Neural cell (in vitro differentiated cells): ENCODE measurements at regions not wholly inside any gene's neighbourhood (a gene's known extent, or its start where the extent isn't known, plus 50 kb on each side); places are given as distances from the start of the nearest gene placed in this dataset.

Experiments used
- CTCF ChIP-seq: fragments of 450-650 bp; IDR thresholded peaks from 2 replicates; pipeline ENCODE4 v1.5.1; 2014; ENCODE audit warnings: antibody characterized with exemption, mild to moderate bottlenecking, moderate library complexity; ENCODE audit not compliant: poor library complexity, severe bottlenecking
- EP300 ChIP-seq: fragments of 450-650 bp; conservative IDR thresholded peaks from 2 replicates; pipeline ENCODE4 v1.6.1; 2014; ENCODE audit warnings: antibody characterized with exemption, mild to moderate bottlenecking, moderate library complexity; ENCODE audit not compliant: poor library complexity, severe bottlenecking
- EZH2 ChIP-seq: fragments of 200-600, 300-800 bp; shearing (Covaris generic), sonication (generic); IDR thresholded peaks from 2 replicates; pipeline ENCODE4 v1.6.1; 2014; ENCODE audit warnings: antibody characterized with exemption, low read length, borderline replicate concordance, mild to moderate bottlenecking; ENCODE audit not compliant: insufficient read depth, poor library complexity, severe bottlenecking
- POLR2AphosphoS5 ChIP-seq: IDR thresholded peaks from 2 replicates; pipeline ENCODE4 v1.6.1; 2012
- TF ChIP-seq, protein P1 (sequence below): IDR thresholded peaks from 2 replicates; pipeline ENCODE4 v1.6.1; 2012; ENCODE audit warnings: borderline replicate concordance

GRCh38 chr10:64096941-64097340, 575.7 kb downstream of the REEP3 start:
- TF ChIP-seq CTCF (no peak), EZH2 (no peak), POLR2AphosphoS5 (no peak), EP300 (no peak)
- TF ChIP-seq, protein P1, sequence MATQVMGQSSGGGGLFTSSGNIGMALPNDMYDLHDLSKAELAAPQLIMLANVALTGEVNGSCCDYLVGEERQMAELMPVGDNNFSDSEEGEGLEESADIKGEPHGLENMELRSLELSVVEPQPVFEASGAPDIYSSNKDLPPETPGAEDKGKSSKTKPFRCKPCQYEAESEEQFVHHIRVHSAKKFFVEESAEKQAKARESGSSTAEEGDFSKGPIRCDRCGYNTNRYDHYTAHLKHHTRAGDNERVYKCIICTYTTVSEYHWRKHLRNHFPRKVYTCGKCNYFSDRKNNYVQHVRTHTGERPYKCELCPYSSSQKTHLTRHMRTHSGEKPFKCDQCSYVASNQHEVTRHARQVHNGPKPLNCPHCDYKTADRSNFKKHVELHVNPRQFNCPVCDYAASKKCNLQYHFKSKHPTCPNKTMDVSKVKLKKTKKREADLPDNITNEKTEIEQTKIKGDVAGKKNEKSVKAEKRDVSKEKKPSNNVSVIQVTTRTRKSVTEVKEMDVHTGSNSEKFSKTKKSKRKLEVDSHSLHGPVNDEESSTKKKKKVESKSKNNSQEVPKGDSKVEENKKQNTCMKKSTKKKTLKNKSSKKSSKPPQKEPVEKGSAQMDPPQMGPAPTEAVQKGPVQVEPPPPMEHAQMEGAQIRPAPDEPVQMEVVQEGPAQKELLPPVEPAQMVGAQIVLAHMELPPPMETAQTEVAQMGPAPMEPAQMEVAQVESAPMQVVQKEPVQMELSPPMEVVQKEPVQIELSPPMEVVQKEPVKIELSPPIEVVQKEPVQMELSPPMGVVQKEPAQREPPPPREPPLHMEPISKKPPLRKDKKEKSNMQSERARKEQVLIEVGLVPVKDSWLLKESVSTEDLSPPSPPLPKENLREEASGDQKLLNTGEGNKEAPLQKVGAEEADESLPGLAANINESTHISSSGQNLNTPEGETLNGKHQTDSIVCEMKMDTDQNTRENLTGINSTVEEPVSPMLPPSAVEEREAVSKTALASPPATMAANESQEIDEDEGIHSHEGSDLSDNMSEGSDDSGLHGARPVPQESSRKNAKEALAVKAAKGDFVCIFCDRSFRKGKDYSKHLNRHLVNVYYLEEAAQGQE: no peak
